ENCODE measurements at regions not wholly inside any gene's neighbourhood (a gene's known extent, or its start where the extent isn't known, plus 50 kb on each side); places are given as distances from the start of the nearest gene placed in this dataset.
"Not testable (repeated sequence)": the region's sequence is repeated elsewhere in the genome, so short reads cannot be mapped to it uniquely, and the experiment has no call there.

GRCh38 chr10:53521046-53521445 lies 748.5 kb upstream of the MBL2 start:
- DNase-seq: no peak

GRCh38 chr10:53508197-53508596 lies 735.6 kb upstream of the MBL2 start:
- DNase-seq: no peak

GRCh38 chr10:53504492-53504891 lies 731.9 kb upstream of the MBL2 start:
- not testable (repeated sequence) for DNase-seq

GRCh38 chr10:53491774-53492173 lies 719.2 kb upstream of the MBL2 start:
- DNase-seq: no peak

GRCh38 chr10:53490553-53490952 lies 718.0 kb upstream of the MBL2 start:
- DNase-seq: no peak

GRCh38 chr10:53489335-53490182 lies 717.0 kb upstream of the MBL2 start:
- DNase-seq: no peak

- DNase-seq: no peak
Observed at GRCh38 chr10:53487019-53487983, 714.7 kb upstream of the MBL2 start.

- not testable (repeated sequence) for DNase-seq
Observed at GRCh38 chr10:53485422-53485821, 712.8 kb upstream of the MBL2 start.

GRCh38 chr10:53479365-53479764 lies 706.8 kb upstream of the MBL2 start:
- DNase-seq: no peak

- no peak for DNase-seq
Observed at GRCh38 chr10:53477313-53477675, 704.7 kb upstream of the MBL2 start.

GRCh38 chr10:53476650-53477312 lies 704.2 kb upstream of the MBL2 start:
- DNase-seq: no peak

GRCh38 chr10:53469383-53469782 lies 696.8 kb upstream of the MBL2 start:
- DNase-seq: no peak

- DNase-seq: no peak
Observed at GRCh38 chr10:53463539-53463938, 691.0 kb upstream of the MBL2 start.

GRCh38 chr10:53458007-53458406 lies 685.4 kb upstream of the MBL2 start:
- no peak for DNase-seq

GRCh38 chr10:53453196-53453595 lies 680.6 kb upstream of the MBL2 start:
- DNase-seq: no peak

- DNase-seq: no peak
Observed at GRCh38 chr10:53447576-53447975, 675.0 kb upstream of the MBL2 start.

- no peak for DNase-seq
Observed at GRCh38 chr10:53441843-53442242, 669.3 kb upstream of the MBL2 start.

- DNase-seq: no peak
Observed at GRCh38 chr10:53440601-53441000, 668.0 kb upstream of the MBL2 start.

- not testable (repeated sequence) for DNase-seq
Observed at GRCh38 chr10:53439075-53439474, 666.5 kb upstream of the MBL2 start.

- no peak for DNase-seq
Observed at GRCh38 chr10:53434413-53434812, 661.8 kb upstream of the MBL2 start.

- DNase-seq: no peak
Observed at GRCh38 chr10:53432035-53432434, 659.5 kb upstream of the MBL2 start.

- no peak for DNase-seq
Observed at GRCh38 chr10:53430974-53431373, 658.4 kb upstream of the MBL2 start.

All from CD4-positive, alpha-beta T cell treated with Interleukin-17A for 1 hour (primary cell).